ENCODE measurements at regions not wholly inside any gene's neighbourhood (a gene's known extent, or its start where the extent isn't known, plus 50 kb on each side); places are given as distances from the start of the nearest gene placed in this dataset.
"Not testable (repeated sequence)": the region's sequence is repeated elsewhere in the genome, so short reads cannot be mapped to it uniquely, and the experiment has no call there.

GRCh38 chr1:245102149-245102548, 52.6 kb upstream of the KIF26B start:
- not testable (repeated sequence) for DNase-seq

GRCh38 chr1:245099401-245099800, 55.4 kb upstream of the KIF26B start:
- DNase-seq: no peak

- DNase-seq: no peak
Measured at GRCh38 chr1:245098924-245099323, 55.9 kb upstream of the KIF26B start.

GRCh38 chr1:245096311-245097066, 58.3 kb upstream of the KIF26B start:
- no peak for DNase-seq

- no peak for DNase-seq
Measured at GRCh38 chr1:245095903-245096302, 58.9 kb upstream of the KIF26B start.

- no peak for DNase-seq
Measured at GRCh38 chr1:245094954-245095353, 59.8 kb upstream of the KIF26B start.

- no peak for DNase-seq
Measured at GRCh38 chr1:245094092-245094491, 60.7 kb upstream of the KIF26B start.

GRCh38 chr1:245092638-245092976, 62.2 kb upstream of the KIF26B start:
- no peak for DNase-seq

GRCh38 chr1:245091818-245092637, 62.8 kb upstream of the KIF26B start:
- peak in 1 of 3 experiments; percentile 33 for DNase-seq

- DNase-seq: no peak
Measured at GRCh38 chr1:245091171-245091621, 63.6 kb upstream of the KIF26B start.

- DNase-seq: no peak
Measured at GRCh38 chr1:245090491-245091090, 64.2 kb upstream of the KIF26B start.

- no peak for DNase-seq
Measured at GRCh38 chr1:245087723-245088122, 67.1 kb upstream of the KIF26B start.

GRCh38 chr1:245086389-245086969, 68.3 kb upstream of the KIF26B start:
- no peak for DNase-seq

- DNase-seq: no peak
Measured at GRCh38 chr1:245085508-245086095, 69.2 kb upstream of the KIF26B start.

- DNase-seq: no peak
Measured at GRCh38 chr1:245084551-245084950, 70.2 kb upstream of the KIF26B start.

- peak in 1 of 3 experiments; percentile 41 for DNase-seq
Measured at GRCh38 chr1:245079021-245079609, 75.7 kb upstream of the KIF26B start.

GRCh38 chr1:245074898-245075297, 79.9 kb upstream of the KIF26B start:
- DNase-seq: no peak

GRCh38 chr1:245074232-245074747, 80.5 kb upstream of the KIF26B start:
- peak; percentile 19 to 65 (median 63) for DNase-seq

- DNase-seq: no peak
Measured at GRCh38 chr1:245070836-245071615, 83.8 kb upstream of the KIF26B start.

GRCh38 chr1:245067257-245067656, 87.5 kb upstream of the KIF26B start:
- no peak for DNase-seq

- DNase-seq: no peak
Measured at GRCh38 chr1:245062741-245063305, 92.0 kb upstream of the KIF26B start.

Measured in NCI-H1417 (cell line).